ES-I3 (cell line): ENCODE measurements at regions not wholly inside any gene's neighbourhood (a gene's known extent, or its start where the extent isn't known, plus 50 kb on each side); places are given as distances from the start of the nearest gene placed in this dataset.
"Not testable (repeated sequence)": the region's sequence is repeated elsewhere in the genome, so short reads cannot be mapped to it uniquely, and the experiment has no call there.

Experiments
- H3K36me3 ChIP-seq: 2 replicates; pipeline ENCODE4 v1.6.1; 2013; ENCODE audit warnings: mild to moderate bottlenecking, low read length, control low read depth, moderate library complexity; ENCODE audit not compliant: insufficient read depth
- H3K4me1 ChIP-seq: 2 replicates; pipeline ENCODE4 v1.6.1; 2013; ENCODE audit warnings: mild to moderate bottlenecking, control low read depth, low read length; ENCODE audit not compliant: insufficient read depth
- H3K9ac ChIP-seq: 2 replicates; pipeline ENCODE4 v1.6.1; 2013; ENCODE audit warnings: low read depth, mild to moderate bottlenecking, low read length, moderate library complexity
- H3K9me3 ChIP-seq: 2 replicates; pipeline ENCODE4 v1.6.1; 2013; ENCODE audit warnings: mild to moderate bottlenecking, low read length, moderate library complexity; ENCODE audit not compliant: control insufficient read depth, insufficient read depth

DNA sequence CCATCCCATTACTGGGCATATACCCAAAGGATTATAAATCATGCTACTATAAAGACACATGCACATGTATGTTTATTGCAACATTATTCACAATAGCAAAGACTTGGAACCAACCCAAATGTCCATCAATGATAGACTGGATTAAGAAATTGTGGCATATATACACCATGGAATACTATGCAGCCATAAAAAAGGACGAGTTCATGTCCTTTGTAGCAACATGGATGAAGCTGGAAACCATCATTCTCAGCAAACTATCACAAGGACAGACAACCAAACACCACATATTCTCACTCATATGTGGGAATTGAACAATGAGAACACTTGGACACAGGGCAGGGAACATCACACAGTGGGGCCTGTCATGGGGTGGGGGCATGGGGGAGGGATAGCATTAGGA, 181.5 kb upstream of the SPRY2 start:
- H3K4me1 ChIP-seq, H3K9me3 ChIP-seq, H3K36me3 ChIP-seq, H3K9ac ChIP-seq: not testable (repeated sequence)

DNA sequence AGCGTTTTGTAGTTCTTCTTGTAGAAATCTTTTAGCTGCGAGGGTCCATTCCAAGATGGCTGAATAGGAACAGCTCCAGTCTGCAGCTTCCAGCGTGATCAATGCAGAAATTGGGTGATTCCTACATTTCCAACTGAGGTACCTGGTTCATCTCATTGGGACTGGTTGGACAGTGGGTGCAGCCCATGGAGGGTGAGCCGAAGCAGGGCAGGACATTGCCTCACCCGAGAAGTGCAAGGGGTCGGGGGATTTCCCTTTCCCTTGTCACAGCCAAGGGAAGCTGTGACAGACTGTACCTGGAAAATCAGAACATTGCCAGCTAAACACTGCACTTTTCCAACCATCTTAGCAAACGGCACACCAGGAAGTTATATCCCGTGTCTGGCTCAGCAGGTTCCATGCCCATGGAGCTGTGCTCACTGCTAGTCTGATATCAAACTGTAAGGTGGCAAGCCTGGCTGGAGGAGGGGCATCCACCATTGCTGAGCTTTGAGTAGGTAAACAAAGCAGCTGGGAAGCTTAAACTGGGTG, 176.0 kb upstream of the SPRY2 start:
- H3K9me3 ChIP-seq: peaks cover 4% of the 10 kb centered on the region; the same call in 1 of the 2 replicates
- H3K36me3 ChIP-seq: no peaks in the 10 kb centered on the region
- H3K4me1 ChIP-seq: no peaks in the 10 kb centered on the region
- H3K9ac ChIP-seq: no peak overlapping the region

DNA sequence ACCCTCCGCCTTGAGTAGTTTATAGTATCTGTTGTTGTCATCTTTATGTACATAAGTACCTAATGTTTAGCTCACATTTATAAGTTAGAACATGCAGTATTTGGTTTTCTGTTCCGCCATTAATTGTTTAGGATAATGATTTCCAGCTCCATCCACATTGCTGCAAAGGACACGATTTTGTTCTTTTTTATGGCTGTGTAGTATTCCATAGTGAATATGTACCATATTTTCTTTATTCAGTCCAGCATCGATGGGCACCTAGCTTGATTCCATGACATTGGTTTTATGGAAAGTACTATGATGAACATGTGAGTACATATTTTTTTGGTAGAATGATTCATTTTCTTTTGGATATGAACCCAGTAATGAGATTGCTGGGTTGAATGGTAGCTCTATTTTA, 174.4 kb upstream of the SPRY2 start:
- Histone ChIP-seq H3K4me1 (no peaks in the 10 kb centered on the region), H3K9me3 (peaks cover 4% of the 10 kb centered on the region; the same call in 1 of the 2 replicates), H3K36me3 (no peaks in the 10 kb centered on the region), H3K9ac (no peak overlapping the region)

DNA sequence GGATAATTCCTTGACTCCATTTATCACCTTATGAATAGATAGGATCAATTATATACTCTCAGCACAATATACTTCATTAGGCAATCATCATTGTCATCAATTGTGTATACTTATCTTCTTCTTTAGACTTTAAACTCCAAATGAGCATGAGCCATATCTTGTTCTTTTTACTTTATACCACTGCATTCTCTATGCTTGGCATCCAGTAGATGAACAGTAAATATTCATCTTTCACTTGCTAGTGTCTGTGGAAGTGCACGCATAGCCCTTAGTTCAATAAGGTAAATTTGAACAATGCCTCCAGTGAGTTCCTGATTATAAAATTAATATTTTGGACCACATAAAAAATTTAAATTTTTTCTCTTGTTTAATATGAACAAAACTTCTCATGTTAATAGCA, 172.3 kb upstream of the SPRY2 start:
- Histone ChIP-seq H3K36me3 (no peaks in the 10 kb centered on the region), H3K9me3 (peaks cover 4% of the 10 kb centered on the region; the same call in 1 of the 2 replicates), H3K9ac (no peak overlapping the region), H3K4me1 (no peaks in the 10 kb centered on the region)

DNA sequence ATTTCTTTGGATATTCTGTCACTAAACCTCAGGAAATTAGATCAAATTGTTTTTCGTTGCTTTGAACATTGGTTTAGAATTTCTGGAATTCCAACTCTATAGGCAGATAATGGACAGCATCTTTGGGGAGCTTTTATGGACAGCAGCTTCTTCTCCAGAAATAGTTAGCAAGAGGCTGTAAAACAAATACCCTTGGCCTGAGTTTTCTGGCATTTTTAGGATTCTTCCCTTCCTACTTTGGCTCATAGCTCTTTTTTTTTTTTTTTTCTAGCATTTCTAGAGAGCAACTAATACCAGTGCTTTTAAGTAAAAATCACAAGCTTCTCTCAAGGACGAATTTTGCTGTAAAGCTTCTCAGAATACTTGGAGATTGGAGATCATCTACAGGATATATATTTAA, 169.8 kb upstream of the SPRY2 start:
- Histone ChIP-seq H3K9me3 (no peaks in the 10 kb centered on the region), H3K36me3 (no peaks in the 10 kb centered on the region), H3K4me1 (no peaks in the 10 kb centered on the region), H3K9ac (no peak overlapping the region)

DNA sequence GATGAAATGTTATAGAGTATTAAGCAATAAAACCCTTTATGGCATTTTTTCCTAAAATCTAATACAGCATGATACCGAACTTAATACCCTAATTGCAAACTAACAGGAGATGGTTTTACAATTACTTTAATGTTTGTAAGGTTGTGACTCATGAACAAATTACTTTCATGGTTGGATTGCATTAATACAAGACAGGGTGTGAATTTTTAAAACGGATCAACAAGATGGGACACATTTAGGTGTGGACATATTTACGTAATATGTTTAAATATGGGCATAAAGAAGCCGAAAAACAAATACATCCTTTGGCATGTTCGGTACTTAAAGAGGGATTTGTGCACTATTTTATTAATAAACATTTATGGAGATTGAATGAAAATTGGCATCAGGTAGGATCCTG, 168.3 kb upstream of the SPRY2 start:
- Histone ChIP-seq H3K4me1 (no peaks in the 10 kb centered on the region), H3K36me3 (no peaks in the 10 kb centered on the region), H3K9me3 (no peaks in the 10 kb centered on the region; the same call in 1 of the 2 replicates), H3K9ac (no peak overlapping the region)

DNA sequence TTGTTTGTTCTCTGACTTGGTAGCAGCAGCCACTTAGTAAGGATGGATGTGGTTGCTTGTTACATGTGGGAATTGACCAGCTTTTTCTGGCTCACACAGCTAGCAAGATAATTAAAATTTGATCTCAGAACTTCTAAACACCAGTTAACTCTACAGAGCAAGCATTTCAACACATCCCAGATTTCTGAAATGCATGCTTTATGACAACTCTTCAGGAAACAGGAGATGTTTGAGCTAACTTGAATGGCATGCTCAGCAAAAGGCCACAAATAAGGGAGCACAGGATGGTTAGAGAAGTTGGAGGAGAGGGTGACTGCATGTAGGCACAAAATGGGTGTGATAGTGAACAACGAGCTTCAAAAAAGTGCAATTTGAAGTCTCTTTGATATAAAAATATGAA, 167.1 kb upstream of the SPRY2 start:
- Histone ChIP-seq H3K4me1 (no peaks in the 10 kb centered on the region), H3K9ac (no peak overlapping the region), H3K9me3 (no peaks in the 10 kb centered on the region; the same call in 1 of the 2 replicates), H3K36me3 (no peaks in the 10 kb centered on the region)

DNA sequence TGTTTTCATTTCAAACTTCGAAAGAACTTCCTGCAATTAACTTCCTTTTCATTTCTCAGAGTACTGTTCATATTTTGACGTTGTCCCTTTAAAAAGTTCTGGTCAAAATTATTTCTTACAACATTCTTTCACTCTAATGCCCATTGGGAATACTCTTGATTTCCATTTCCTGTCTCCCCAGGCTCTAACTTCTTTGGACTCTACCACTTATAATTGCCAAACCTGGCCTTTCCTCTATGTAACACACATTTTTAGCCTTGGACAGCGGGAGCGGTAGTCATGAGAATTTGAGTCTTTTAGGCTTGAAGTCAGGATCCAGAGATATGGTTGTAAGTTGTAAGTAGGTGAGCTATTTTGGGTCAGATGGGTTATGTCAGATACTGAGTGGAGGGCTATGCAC, 163.5 kb upstream of the SPRY2 start:
- Histone ChIP-seq H3K9me3 (no peaks in the 10 kb centered on the region; the same call in 1 of the 2 replicates), H3K9ac (no peak overlapping the region), H3K4me1 (no peaks in the 10 kb centered on the region), H3K36me3 (no peaks in the 10 kb centered on the region)

DNA sequence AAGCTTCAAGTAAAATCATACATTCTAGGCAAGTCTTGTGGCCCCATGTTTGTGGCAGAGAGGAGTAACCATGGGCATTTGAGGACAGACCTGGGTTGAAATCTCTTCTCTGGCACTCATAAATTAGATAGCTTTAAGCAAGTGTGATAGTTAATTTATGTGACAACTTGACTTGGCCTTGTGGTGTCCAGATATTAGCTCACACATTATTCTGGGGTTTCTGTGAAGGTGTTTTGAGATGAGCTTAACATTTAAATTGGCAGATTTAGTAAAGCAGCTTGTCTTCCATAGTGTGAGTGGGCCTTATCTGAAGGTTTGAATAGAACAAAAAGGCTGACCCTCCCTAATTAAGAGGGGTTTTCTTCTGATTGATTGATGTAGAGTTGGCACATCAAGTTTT, 161.4 kb upstream of the SPRY2 start:
- Histone ChIP-seq H3K36me3 (no peaks in the 10 kb centered on the region), H3K9me3 (no peaks in the 10 kb centered on the region; the same call in 1 of the 2 replicates), H3K9ac (no peak overlapping the region), H3K4me1 (no peaks in the 10 kb centered on the region)

DNA sequence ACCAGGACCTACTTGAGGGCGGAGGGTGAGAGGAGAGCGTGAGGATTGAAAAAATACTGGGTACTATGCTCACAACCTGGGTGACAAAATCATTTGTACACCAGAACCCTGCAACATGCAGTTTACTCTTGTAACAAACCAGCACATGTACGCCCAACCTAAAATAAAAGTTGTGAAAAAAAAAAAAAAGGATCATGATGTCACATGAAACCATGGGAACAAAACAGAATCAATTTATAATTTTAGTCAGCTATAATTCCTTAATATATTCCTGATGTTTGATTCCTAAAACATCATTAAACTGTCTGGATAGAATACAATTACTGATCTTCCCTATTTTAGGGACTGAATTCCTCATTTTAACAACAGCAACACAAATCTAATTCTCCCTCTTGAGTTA, 160.6 kb upstream of the SPRY2 start:
- Histone ChIP-seq H3K9ac (no peak overlapping the region), H3K4me1 (no peaks in the 10 kb centered on the region), H3K36me3 (no peaks in the 10 kb centered on the region), H3K9me3 (no peaks in the 10 kb centered on the region; the same call in 1 of the 2 replicates)

DNA sequence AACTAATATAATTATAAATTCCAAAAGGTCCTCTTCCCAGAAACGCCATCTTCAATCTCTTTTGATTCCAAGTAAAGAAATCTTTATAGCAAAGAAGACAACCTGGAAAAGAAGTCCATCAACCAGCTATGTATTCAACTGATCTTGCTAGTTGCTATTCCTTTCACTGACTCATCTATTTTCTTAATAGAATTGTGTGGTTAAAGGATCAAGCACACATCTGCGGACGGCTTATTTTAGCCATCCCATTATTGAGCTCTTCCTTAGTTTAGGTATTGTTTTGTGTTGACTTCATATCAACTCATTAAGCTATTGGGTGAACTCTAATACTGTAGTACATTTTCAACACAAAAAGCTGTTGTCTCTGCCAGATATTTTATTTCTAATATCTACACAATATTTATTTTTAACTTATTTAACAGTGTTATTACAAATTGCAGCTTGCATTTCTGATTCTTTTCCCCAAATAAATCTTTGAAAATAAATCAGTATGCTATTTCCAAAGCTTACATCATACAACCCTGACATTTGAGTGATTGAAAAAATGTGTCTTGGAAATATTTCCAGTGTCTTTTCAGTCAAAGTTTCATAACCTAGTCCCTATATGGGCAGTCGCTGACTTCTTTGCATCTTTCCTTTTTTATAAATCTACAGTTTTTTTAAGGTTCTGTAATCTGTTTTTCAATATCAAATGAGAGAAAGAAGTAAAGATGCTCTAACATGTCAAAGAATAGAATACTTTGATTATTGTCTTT, 158.8 kb upstream of the SPRY2 start:
- no peaks in the 10 kb centered on the region for H3K9me3 ChIP-seq
- no peaks in the 10 kb centered on the region for H3K4me1 ChIP-seq
- no peaks in the 10 kb centered on the region for H3K36me3 ChIP-seq
- no peak overlapping the region for H3K9ac ChIP-seq

DNA sequence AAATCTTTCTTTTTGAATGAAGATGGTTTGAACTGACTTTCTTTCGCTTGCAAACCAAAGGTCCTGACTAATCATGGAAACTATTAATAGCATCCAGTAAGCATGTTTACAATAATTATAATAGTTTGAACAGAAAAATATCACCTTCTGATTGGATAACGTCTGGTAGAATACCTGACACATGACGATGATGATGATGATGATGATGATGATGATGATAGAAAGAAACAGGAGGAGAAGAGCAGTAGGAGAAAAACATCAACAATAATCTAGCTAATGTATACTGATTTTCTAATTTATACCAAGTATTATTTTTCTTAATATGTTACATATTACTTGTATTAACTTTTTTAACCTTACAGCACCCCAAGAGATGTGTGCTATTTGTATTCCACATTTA, 157.5 kb upstream of the SPRY2 start:
- H3K36me3 ChIP-seq: no peaks in the 10 kb centered on the region
- H3K9ac ChIP-seq: no peak overlapping the region
- no peaks in the 10 kb centered on the region for H3K9me3 ChIP-seq
- H3K4me1 ChIP-seq: no peaks in the 10 kb centered on the region

DNA sequence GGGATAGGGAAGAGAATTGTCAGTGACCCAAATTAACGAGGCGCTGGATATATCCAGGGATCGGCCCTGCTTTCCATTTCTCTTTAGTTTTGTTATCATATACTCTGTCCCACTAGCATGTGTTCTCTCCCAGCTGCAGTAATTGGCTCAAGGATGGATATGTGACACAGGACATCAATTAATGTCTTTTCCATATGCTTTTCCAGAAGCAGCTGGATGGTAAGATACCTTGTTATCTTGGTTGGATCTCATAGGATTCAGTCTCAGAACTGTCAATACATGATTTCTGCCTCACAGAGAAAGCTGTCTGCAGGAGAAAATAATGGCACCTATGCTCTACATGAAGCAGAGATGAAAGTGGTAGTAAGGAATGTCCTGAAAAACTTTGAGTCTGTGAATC, 157.1 kb upstream of the SPRY2 start:
- Histone ChIP-seq H3K36me3 (no peaks in the 10 kb centered on the region), H3K9me3 (no peaks in the 10 kb centered on the region), H3K4me1 (no peaks in the 10 kb centered on the region), H3K9ac (no peak overlapping the region)

DNA sequence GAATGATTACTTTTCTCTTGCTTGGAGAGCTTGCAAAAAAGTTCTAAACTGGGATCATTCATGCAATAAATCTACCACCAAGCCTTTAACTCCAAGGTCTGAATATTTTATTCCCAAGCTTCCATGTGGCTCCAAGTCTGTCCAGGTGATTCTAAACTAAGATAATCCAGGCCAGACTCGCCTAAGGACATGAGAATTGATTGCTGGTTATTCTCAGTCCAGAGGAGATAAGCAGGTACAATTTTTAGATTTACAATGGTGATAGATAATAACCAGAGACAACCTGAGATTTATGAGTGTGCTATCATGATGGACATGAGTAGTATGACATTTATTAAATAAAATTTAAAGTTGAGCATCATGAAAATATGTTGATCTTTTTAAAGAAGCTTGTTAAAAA, 156.5 kb upstream of the SPRY2 start:
- Histone ChIP-seq H3K36me3 (no peaks in the 10 kb centered on the region), H3K9me3 (no peaks in the 10 kb centered on the region), H3K4me1 (no peaks in the 10 kb centered on the region), H3K9ac (no peak overlapping the region)

DNA sequence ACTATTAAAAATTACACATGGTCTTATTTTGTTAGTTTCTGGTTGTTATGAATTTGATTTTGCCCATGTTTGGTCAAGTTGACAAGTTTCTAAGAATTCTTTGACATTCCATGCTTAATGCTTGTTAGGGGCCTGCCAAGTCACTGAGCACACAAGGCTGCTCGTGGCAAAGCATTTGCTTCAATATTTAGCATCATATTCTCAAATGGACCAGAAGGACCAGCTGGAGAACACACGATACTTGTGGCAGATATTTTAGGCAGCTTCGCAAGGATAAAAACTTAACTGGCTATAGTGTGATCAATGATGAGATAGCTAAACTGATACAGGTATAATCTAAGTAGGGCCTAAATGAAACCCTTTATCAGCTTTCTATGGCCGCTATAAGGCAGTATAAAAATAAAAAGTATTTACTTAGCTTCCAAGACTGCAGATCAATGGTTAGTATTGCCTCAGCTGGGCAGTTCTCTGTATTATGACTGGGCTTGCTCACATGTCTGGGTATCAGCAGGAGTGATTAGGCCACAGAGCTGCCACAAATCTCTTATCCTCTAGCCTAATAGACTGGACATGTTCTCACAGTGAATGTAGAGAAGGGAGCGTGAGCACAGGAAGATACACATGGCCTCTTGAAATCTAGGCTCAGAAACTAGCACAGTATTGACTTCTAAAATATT, 155.9 kb upstream of the SPRY2 start:
- H3K9me3 ChIP-seq: no peaks in the 10 kb centered on the region
- H3K36me3 ChIP-seq: no peaks in the 10 kb centered on the region
- H3K9ac ChIP-seq: no peak overlapping the region
- H3K4me1 ChIP-seq: no peaks in the 10 kb centered on the region
